H1 (cell line): ENCODE measurements at regions not wholly inside any gene's neighbourhood (a gene's known extent, or its start where the extent isn't known, plus 50 kb on each side); places are given as distances from the start of the nearest gene placed in this dataset.

Experiments
- ASH2L ChIP-seq: fragments of 200-600, 300-600 bp; sonication (generic); IDR thresholded peaks from one replicate; pipeline ENCODE4 v1.7.1; 2017; ENCODE audit warnings: low read length
- CHD2 ChIP-seq: IDR thresholded peaks from 2 replicates; pipeline ENCODE4 v1.6.1; 2012; ENCODE audit warnings: low read length, improper control_type of control experiment
- EP300 ChIP-seq, 2 experiments: IDR thresholded peaks; 1 replicate in 1 of 2; 2 replicates in 1 of 2; pipeline ENCODE4 v1.6.1; 2011 to 2012; ENCODE audit warnings: low read depth in 2 of 2, low read length in 2 of 2, mild to moderate bottlenecking in 2 of 2, borderline replicate concordance in 1 of 2, inconsistent platforms in 1 of 2, moderate library complexity in 1 of 2
- EZH2 ChIP-seq: fragments of 200-600 bp; sonication (generic); IDR thresholded peaks from 2 replicates; pipeline ENCODE4 v1.7.1; 2012; ENCODE audit warnings: low read depth, mild to moderate bottlenecking, moderate library complexity, low read length, inconsistent platforms; ENCODE audit not compliant: severe bottlenecking
- HDAC2 ChIP-seq, 2 experiments: fragments of 300-600 bp in 1 of 2; sonication (generic) in 1 of 2; IDR thresholded peaks; 2 replicates each; pipeline ENCODE4 v1.6.1; 2011 to 2012; ENCODE audit warnings: low read depth in 2 of 2, low read length in 2 of 2, mild to moderate bottlenecking in 2 of 2, moderate library complexity in 2 of 2, borderline replicate concordance in 1 of 2, inconsistent platforms in 1 of 2
- JUND ChIP-seq: IDR thresholded peaks from 2 replicates; pipeline ENCODE4 v1.6.1; 2011; ENCODE audit warnings: mild to moderate bottlenecking, improper control_type of control experiment, low read length
- NRF1 ChIP-seq: IDR thresholded peaks from 2 replicates; pipeline ENCODE4 v1.6.1; 2011; ENCODE audit warnings: mild to moderate bottlenecking, low read depth, low read length, improper control_type of control experiment
- POU5F1 ChIP-seq: IDR thresholded peaks from 2 replicates; pipeline ENCODE4 v1.6.1; 2011; ENCODE audit warnings: low read depth, mild to moderate bottlenecking, low read length, moderate library complexity
- RAD21 ChIP-seq, 2 experiments: IDR thresholded peaks in 1 of 2; conservative IDR thresholded peaks in 1 of 2; 2 replicates each; pipeline ENCODE4 v1.6.1; 2011; ENCODE audit warnings: low read depth in 2 of 2, low read length in 2 of 2, improper control_type of control experiment in 1 of 2, inconsistent platforms in 1 of 2, mild to moderate bottlenecking in 1 of 2, moderate library complexity in 1 of 2
- SP1 ChIP-seq: IDR thresholded peaks from 2 replicates; pipeline ENCODE4 v1.6.1; 2011; ENCODE audit warnings: low read depth, low read length
- SP4 ChIP-seq: IDR thresholded peaks from 2 replicates; pipeline ENCODE4 v1.6.1; 2012; ENCODE audit warnings: low read length, inconsistent platforms

- no peak for TF ChIP-seq HDAC2 (IDR thresholded peaks at IDR 0.05; ENCODE audit: borderline replicate concordance in 1 of 2, low read depth in 2 of 2, low read length in 2 of 2)
- no peak for TF ChIP-seq SP4
- TF ChIP-seq JUND: no peak
- TF ChIP-seq EZH2: no peak
- TF ChIP-seq EP300 (IDR thresholded peaks at IDR 0.05; ENCODE audit: borderline replicate concordance in 1 of 2, low read depth in 2 of 2, low read length in 2 of 2): no peak
- TF ChIP-seq NRF1: no peak
- no peak for TF ChIP-seq SP1
- no peak for TF ChIP-seq RAD21 (IDR thresholded peaks at IDR 0.05 in 1 of 2, conservative IDR thresholded peaks at IDR 0.05 in 1 of 2; ENCODE audit: low read depth in 2 of 2, low read length in 2 of 2)
- TF ChIP-seq CHD2: no peak
- no peak for TF ChIP-seq POU5F1
- no peak for TF ChIP-seq ASH2L
- TF ChIP-seq, all 59 proteins: peak for 0
Measured at GRCh38 chr2:196259507-196260481, 88.4 kb upstream of the STK17B start (continued).
